WTC11 (cell line): ENCODE measurements at regions not wholly inside any gene's neighbourhood (a gene's known extent, or its start where the extent isn't known, plus 50 kb on each side); places are given as distances from the start of the nearest gene placed in this dataset.

Experiments used
- CBFB ChIP-seq: sonication (generic); formaldehyde crosslinking; IDR thresholded peaks from 2 replicates; pipeline ENCODE4 v1.8.1; 2022; ENCODE audit warnings: mild to moderate bottlenecking, low read depth, missing genetic modification reagents
- KAT7 ChIP-seq: sonication (generic); formaldehyde crosslinking; IDR thresholded peaks from 2 replicates; pipeline ENCODE4 v1.8.1; 2023; ENCODE audit warnings: missing genetic modification reagents, mild to moderate bottlenecking, borderline replicate concordance
- PRRX2 ChIP-seq: fragments of 250-450 bp; sonication (Bioruptor Pico); IDR thresholded peaks from 2 replicates; pipeline ENCODE4 v1.8.0; 2021; ENCODE audit warnings: mild to moderate bottlenecking
- SMAD3 ChIP-seq: sonication (generic); formaldehyde crosslinking; IDR thresholded peaks from 2 replicates; pipeline ENCODE4 v1.8.0; 2022; ENCODE audit warnings: missing genetic modification reagents, mild to moderate bottlenecking, borderline replicate concordance
- ZNF121 ChIP-seq: sonication (generic); formaldehyde crosslinking; IDR thresholded peaks from 2 replicates; pipeline ENCODE4 v1.8.0; 2023; ENCODE audit warnings: missing genetic modification reagents
- ZNF317 ChIP-seq: sonication (generic); formaldehyde crosslinking; IDR thresholded peaks from 2 replicates; pipeline ENCODE4 v1.8.1; 2023; ENCODE audit warnings: low read depth, mild to moderate bottlenecking, moderate library complexity, missing genetic modification reagents, borderline replicate concordance
- TF ChIP-seq, protein P1 (sequence below): fragments of 200-600 bp; IDR thresholded peaks from 2 replicates; pipeline ENCODE4 v1.8.0; 2022; ENCODE audit warnings: antibody characterized with exemption
- TF ChIP-seq, protein P2 (sequence below): sonication (generic); formaldehyde crosslinking; conservative IDR thresholded peaks from 2 replicates; pipeline ENCODE4 v1.8.1; 2023; ENCODE audit warnings: mild to moderate bottlenecking, low read depth, missing genetic modification reagents, moderate library complexity
- TF ChIP-seq, protein P3 (sequence below): sonication (generic); formaldehyde crosslinking; IDR thresholded peaks from 2 replicates; pipeline ENCODE4 v1.8.1; 2023; ENCODE audit warnings: mild to moderate bottlenecking, missing genetic modification reagents, moderate library complexity
- TF ChIP-seq, protein P4 (sequence below): fragments of 250-450 bp; sonication (Bioruptor Pico); IDR thresholded peaks from 2 replicates; pipeline ENCODE4 v2.1.2; 2022; ENCODE audit warnings: mild to moderate bottlenecking, moderate library complexity
- TF ChIP-seq, protein P5 (sequence below): sonication (generic); formaldehyde crosslinking; IDR thresholded peaks from 2 replicates; pipeline ENCODE4 v1.8.1; 2022; ENCODE audit warnings: low read depth, missing genetic modification reagents, borderline replicate concordance
- TF ChIP-seq, protein P6 (sequence below): sonication (generic); formaldehyde crosslinking; IDR thresholded peaks from 2 replicates; pipeline ENCODE4 v1.8.1; 2022; ENCODE audit warnings: mild to moderate bottlenecking, missing genetic modification reagents, moderate library complexity, borderline replicate concordance

DNA sequence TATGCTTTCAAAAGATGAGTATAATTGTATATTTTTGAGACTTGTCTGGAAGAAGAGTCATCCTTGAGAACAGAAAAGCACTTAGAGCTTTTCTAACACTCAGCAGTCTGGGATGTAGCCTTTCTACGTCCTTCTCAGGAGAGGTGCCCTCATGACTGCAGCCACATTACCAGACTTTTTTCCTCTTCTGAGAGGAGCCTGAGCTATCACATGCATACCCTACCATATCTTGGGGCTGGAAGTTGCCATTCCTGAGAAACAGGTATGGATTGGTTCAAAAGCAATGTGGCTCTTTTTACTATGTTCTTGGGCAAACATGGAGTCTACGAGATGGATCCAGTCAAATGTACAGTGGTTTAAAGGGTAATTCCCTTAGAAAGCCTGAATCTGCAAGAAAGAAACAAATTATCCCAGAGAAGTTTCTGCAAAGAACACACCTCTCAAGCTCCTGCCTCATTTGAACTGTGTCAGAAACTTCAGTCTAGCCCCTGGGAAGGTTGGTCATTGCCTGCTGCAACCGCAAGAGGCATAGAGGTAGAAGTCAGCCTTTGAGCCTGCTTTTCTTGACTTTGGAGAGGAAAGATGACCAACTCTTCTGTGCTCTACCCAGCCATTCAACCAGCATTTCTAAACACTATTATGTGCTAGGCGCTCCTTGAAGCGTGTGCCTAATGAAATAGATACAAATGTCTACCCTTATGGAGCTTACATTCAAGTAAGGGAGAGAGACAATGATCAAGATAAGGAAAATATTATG, 401.9 kb upstream of the ACTBL2 start:
- TF ChIP-seq, protein P1, sequence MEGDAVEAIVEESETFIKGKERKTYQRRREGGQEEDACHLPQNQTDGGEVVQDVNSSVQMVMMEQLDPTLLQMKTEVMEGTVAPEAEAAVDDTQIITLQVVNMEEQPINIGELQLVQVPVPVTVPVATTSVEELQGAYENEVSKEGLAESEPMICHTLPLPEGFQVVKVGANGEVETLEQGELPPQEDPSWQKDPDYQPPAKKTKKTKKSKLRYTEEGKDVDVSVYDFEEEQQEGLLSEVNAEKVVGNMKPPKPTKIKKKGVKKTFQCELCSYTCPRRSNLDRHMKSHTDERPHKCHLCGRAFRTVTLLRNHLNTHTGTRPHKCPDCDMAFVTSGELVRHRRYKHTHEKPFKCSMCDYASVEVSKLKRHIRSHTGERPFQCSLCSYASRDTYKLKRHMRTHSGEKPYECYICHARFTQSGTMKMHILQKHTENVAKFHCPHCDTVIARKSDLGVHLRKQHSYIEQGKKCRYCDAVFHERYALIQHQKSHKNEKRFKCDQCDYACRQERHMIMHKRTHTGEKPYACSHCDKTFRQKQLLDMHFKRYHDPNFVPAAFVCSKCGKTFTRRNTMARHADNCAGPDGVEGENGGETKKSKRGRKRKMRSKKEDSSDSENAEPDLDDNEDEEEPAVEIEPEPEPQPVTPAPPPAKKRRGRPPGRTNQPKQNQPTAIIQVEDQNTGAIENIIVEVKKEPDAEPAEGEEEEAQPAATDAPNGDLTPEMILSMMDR, result no peak
- TF ChIP-seq ZNF317 (CRISPR knock-in tag) (no peak), SMAD3 (CRISPR knock-in tag) (no peak), ZNF121 (CRISPR knock-in tag) (no peak), KAT7 (CRISPR knock-in tag) (no peak), CBFB (CRISPR knock-in tag) (no peak), PRRX2 (no peak)
- TF ChIP-seq, protein P2, sequence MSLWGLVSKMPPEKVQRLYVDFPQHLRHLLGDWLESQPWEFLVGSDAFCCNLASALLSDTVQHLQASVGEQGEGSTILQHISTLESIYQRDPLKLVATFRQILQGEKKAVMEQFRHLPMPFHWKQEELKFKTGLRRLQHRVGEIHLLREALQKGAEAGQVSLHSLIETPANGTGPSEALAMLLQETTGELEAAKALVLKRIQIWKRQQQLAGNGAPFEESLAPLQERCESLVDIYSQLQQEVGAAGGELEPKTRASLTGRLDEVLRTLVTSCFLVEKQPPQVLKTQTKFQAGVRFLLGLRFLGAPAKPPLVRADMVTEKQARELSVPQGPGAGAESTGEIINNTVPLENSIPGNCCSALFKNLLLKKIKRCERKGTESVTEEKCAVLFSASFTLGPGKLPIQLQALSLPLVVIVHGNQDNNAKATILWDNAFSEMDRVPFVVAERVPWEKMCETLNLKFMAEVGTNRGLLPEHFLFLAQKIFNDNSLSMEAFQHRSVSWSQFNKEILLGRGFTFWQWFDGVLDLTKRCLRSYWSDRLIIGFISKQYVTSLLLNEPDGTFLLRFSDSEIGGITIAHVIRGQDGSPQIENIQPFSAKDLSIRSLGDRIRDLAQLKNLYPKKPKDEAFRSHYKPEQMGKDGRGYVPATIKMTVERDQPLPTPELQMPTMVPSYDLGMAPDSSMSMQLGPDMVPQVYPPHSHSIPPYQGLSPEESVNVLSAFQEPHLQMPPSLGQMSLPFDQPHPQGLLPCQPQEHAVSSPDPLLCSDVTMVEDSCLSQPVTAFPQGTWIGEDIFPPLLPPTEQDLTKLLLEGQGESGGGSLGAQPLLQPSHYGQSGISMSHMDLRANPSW (CRISPR knock-in tag), result no peak
- TF ChIP-seq, protein P3, sequence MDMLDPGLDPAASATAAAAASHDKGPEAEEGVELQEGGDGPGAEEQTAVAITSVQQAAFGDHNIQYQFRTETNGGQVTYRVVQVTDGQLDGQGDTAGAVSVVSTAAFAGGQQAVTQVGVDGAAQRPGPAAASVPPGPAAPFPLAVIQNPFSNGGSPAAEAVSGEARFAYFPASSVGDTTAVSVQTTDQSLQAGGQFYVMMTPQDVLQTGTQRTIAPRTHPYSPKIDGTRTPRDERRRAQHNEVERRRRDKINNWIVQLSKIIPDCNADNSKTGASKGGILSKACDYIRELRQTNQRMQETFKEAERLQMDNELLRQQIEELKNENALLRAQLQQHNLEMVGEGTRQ, result no peak
- TF ChIP-seq, protein P4, sequence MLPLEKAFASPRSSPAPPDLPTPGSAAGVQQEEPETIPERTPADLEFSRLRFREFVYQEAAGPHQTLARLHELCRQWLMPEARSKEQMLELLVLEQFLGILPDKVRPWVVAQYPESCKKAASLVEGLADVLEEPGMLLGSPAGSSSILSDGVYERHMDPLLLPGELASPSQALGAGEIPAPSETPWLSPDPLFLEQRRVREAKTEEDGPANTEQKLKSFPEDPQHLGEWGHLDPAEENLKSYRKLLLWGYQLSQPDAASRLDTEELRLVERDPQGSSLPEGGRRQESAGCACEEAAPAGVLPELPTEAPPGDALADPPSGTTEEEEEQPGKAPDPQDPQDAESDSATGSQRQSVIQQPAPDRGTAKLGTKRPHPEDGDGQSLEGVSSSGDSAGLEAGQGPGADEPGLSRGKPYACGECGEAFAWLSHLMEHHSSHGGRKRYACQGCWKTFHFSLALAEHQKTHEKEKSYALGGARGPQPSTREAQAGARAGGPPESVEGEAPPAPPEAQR (CRISPR knock-in tag), result no peak
- TF ChIP-seq, protein P5, sequence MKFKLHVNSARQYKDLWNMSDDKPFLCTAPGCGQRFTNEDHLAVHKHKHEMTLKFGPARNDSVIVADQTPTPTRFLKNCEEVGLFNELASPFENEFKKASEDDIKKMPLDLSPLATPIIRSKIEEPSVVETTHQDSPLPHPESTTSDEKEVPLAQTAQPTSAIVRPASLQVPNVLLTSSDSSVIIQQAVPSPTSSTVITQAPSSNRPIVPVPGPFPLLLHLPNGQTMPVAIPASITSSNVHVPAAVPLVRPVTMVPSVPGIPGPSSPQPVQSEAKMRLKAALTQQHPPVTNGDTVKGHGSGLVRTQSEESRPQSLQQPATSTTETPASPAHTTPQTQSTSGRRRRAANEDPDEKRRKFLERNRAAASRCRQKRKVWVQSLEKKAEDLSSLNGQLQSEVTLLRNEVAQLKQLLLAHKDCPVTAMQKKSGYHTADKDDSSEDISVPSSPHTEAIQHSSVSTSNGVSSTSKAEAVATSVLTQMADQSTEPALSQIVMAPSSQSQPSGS (CRISPR knock-in tag), result no peak
- TF ChIP-seq, protein P6, sequence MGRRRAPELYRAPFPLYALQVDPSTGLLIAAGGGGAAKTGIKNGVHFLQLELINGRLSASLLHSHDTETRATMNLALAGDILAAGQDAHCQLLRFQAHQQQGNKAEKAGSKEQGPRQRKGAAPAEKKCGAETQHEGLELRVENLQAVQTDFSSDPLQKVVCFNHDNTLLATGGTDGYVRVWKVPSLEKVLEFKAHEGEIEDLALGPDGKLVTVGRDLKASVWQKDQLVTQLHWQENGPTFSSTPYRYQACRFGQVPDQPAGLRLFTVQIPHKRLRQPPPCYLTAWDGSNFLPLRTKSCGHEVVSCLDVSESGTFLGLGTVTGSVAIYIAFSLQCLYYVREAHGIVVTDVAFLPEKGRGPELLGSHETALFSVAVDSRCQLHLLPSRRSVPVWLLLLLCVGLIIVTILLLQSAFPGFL (CRISPR knock-in tag), result no peak
